PFSK-1 (cell line): ENCODE measurements at regions not wholly inside any gene's neighbourhood (a gene's known extent, or its start where the extent isn't known, plus 50 kb on each side); places are given as distances from the start of the nearest gene placed in this dataset.

Source experiments
- FOXP2 ChIP-seq: optimal IDR thresholded peaks from 2 replicates; pipeline ENCODE3; 2011; ENCODE audit warnings: borderline replicate concordance, control low read depth, inconsistent platforms; ENCODE audit not compliant: insufficient read depth; ENCODE audit errors: extremely low read length, extremely low read depth
- POLR2AphosphoS5 ChIP-seq: IDR thresholded peaks from 2 replicates; pipeline ENCODE4 v1.6.1; 2012; ENCODE audit warnings: low read depth, mild to moderate bottlenecking, control low read depth, low read length, moderate library complexity
- SIN3A ChIP-seq: IDR thresholded peaks from 2 replicates; pipeline ENCODE4 v1.6.1; 2012; ENCODE audit warnings: mild to moderate bottlenecking, low read length, moderate library complexity, borderline replicate concordance; ENCODE audit not compliant: insufficient read depth
- TAF1 ChIP-seq: IDR thresholded peaks from 2 replicates; pipeline ENCODE4 v1.6.1; 2012; ENCODE audit warnings: low read length, control low read depth, borderline replicate concordance; ENCODE audit not compliant: insufficient read depth

GRCh38 chr1:189899686-189900425 lies 577.8 kb downstream of the BRINP3 start:
- no peak for TF ChIP-seq POLR2AphosphoS5
- TF ChIP-seq FOXP2: no peak
- no peak for TF ChIP-seq SIN3A
- no peak for TF ChIP-seq TAF1
